Muscle of leg (tissue), 3 donors: ENCODE measurements at regions not wholly inside any gene's neighbourhood (a gene's known extent, or its start where the extent isn't known, plus 50 kb on each side); places are given as distances from the start of the nearest gene placed in this dataset.

Experiments
- DNase-seq: peaks from one replicate; pipeline ENCODE4 v3.0.0; 2013
- H3K27ac ChIP-seq: one replicate; pipeline ENCODE4 v1.5.1; 2013; ENCODE audit warnings: mild to moderate bottlenecking, low read length, control low read depth
- H3K27me3 ChIP-seq: one replicate; pipeline ENCODE4 v1.6.1; 2013; ENCODE audit warnings: low read length; ENCODE audit not compliant: control insufficient read depth, insufficient read depth
- H3K36me3 ChIP-seq: one replicate; pipeline ENCODE4 v1.6.1; 2013; ENCODE audit warnings: low read length; ENCODE audit not compliant: control insufficient read depth, insufficient read depth
- H3K4me1 ChIP-seq: one replicate; pipeline ENCODE4 v1.6.1; 2013; ENCODE audit warnings: low read length; ENCODE audit not compliant: control insufficient read depth, insufficient read depth
- H3K4me3 ChIP-seq: one replicate; pipeline ENCODE4 v1.5.1; 2013; ENCODE audit warnings: low read length, control low read depth
- H3K9me3 ChIP-seq: replicated peaks from 2 replicates; pipeline ENCODE4 v1.6.1; 2013; ENCODE audit warnings: low read depth, low read length; ENCODE audit not compliant: control insufficient read depth
- WGBS: methylation state at CpG from one replicate; pipeline ENCODE4 v1.1.5; 2013; ENCODE audit warnings: missing lambda C conversion rate; ENCODE audit not compliant: insufficient coverage; 5-methylcytosine and 5-hydroxymethylcytosine counted together

GRCh38 chr2:158732573-158733429, 62.3 kb upstream of the DAPL1 start:
- peaks cover 43% of the 10 kb centered on the region for H3K4me1 ChIP-seq

GRCh38 chr2:158733430-158733755, 61.7 kb upstream of the DAPL1 start:
- H3K4me1 ChIP-seq = peaks cover 39% of the 10 kb centered on the region
- WGBS = 34% methylated on average over 3 of the region's 7 CpGs
- DNase-seq = no peak
- H3K27me3 ChIP-seq = no peaks in the 10 kb centered on the region
- no peak overlapping the region for H3K4me3 ChIP-seq
- H3K27ac ChIP-seq = no peak overlapping the region
- H3K9me3 ChIP-seq = no peaks in the 10 kb centered on the region
- no peaks in the 10 kb centered on the region for H3K36me3 ChIP-seq

More at GRCh38 chr2:158732573-158733429, 62.3 kb upstream of the DAPL1 start:
- WGBS = 46% methylated on average over 4 of the region's 5 CpGs
- Histone ChIP-seq H3K27ac (no peak overlapping the region), H3K4me3 (no peak overlapping the region), H3K36me3 (no peaks in the 10 kb centered on the region), H3K27me3 (no peaks in the 10 kb centered on the region), H3K9me3 (no peaks in the 10 kb centered on the region)
- DNase-seq = no peak

GRCh38 chr2:158734442-158734841, 60.7 kb upstream of the DAPL1 start:
- no peak for DNase-seq
- Histone ChIP-seq H3K9me3 (no peaks in the 10 kb centered on the region), H3K4me3 (no peak overlapping the region), H3K27me3 (no peaks in the 10 kb centered on the region), H3K27ac (no peak overlapping the region), H3K4me1 (peaks cover 34% of the 10 kb centered on the region), H3K36me3 (no peaks in the 10 kb centered on the region)
- WGBS = 100% methylated on average over 1 of the region's 7 CpGs

GRCh38 chr2:158735822-158736580, 59.1 kb upstream of the DAPL1 start:
- Histone ChIP-seq H3K4me1 (peaks cover 28% of the 10 kb centered on the region), H3K27me3 (no peaks in the 10 kb centered on the region), H3K27ac (no peak overlapping the region), H3K9me3 (no peaks in the 10 kb centered on the region), H3K36me3 (no peaks in the 10 kb centered on the region), H3K4me3 (no peak overlapping the region)
- no CpG with 5 or more reads among the region's 5 CpGs for WGBS
- DNase-seq = no peak

- 79% methylated on average over 3 of the region's 5 CpGs for WGBS
- Histone ChIP-seq H3K27ac (no peak overlapping the region), H3K4me3 (no peak overlapping the region)
Measured at GRCh38 chr2:158738363-158738762, 56.8 kb upstream of the DAPL1 start.

GRCh38 chr2:158740127-158740526, 55.0 kb upstream of the DAPL1 start:
- H3K4me3 ChIP-seq = no peak overlapping the region
- no peaks in the 10 kb centered on the region for H3K36me3 ChIP-seq
- H3K27ac ChIP-seq = no peak overlapping the region
- WGBS = 75% methylated on average over 3 of the region's 5 CpGs
- no peaks in the 10 kb centered on the region for H3K9me3 ChIP-seq
- peaks cover 16% of the 10 kb centered on the region for H3K4me1 ChIP-seq
- peak; percentile 40 for DNase-seq
- H3K27me3 ChIP-seq = no peaks in the 10 kb centered on the region

More at GRCh38 chr2:158738363-158738762, 56.8 kb upstream of the DAPL1 start:
- no peaks in the 10 kb centered on the region for H3K36me3 ChIP-seq
- H3K4me1 ChIP-seq = peaks cover 14% of the 10 kb centered on the region
- no peaks in the 10 kb centered on the region for H3K27me3 ChIP-seq
- H3K9me3 ChIP-seq = no peaks in the 10 kb centered on the region
- no peak for DNase-seq

- Histone ChIP-seq H3K4me3 (no peak overlapping the region), H3K36me3 (no peaks in the 10 kb centered on the region), H3K9me3 (no peaks in the 10 kb centered on the region), H3K27me3 (no peaks in the 10 kb centered on the region), H3K4me1 (peaks cover 19% of the 10 kb centered on the region), H3K27ac (no peak overlapping the region)
- peak; percentile 74 for DNase-seq
- 33% methylated on average over 3 of the region's 4 CpGs for WGBS
Measured at GRCh38 chr2:158740621-158741020, 54.5 kb upstream of the DAPL1 start.

- Histone ChIP-seq H3K27me3 (no peaks in the 10 kb centered on the region), H3K4me3 (no peak overlapping the region), H3K9me3 (no peaks in the 10 kb centered on the region), H3K27ac (no peak overlapping the region), H3K4me1 (peaks cover 14% of the 10 kb centered on the region), H3K36me3 (no peaks in the 10 kb centered on the region)
- DNase-seq = no peak
- WGBS = 88% methylated on average over 6 of the region's 8 CpGs
Measured at GRCh38 chr2:158741625-158742024, 53.5 kb upstream of the DAPL1 start.

GRCh38 chr2:158742536-158742935, 52.6 kb upstream of the DAPL1 start:
- Histone ChIP-seq H3K27me3 (no peaks in the 10 kb centered on the region), H3K4me3 (no peak overlapping the region), H3K36me3 (no peaks in the 10 kb centered on the region), H3K4me1 (peaks cover 13% of the 10 kb centered on the region), H3K9me3 (no peaks in the 10 kb centered on the region), H3K27ac (no peak overlapping the region)
- DNase-seq = no peak
- 51% methylated on average over 3 of the region's 4 CpGs for WGBS

GRCh38 chr2:158743466-158743865, 51.7 kb upstream of the DAPL1 start:
- Histone ChIP-seq H3K9me3 (no peaks in the 10 kb centered on the region), H3K36me3 (no peaks in the 10 kb centered on the region), H3K4me1 (peaks cover 13% of the 10 kb centered on the region), H3K4me3 (no peak overlapping the region), H3K27me3 (no peaks in the 10 kb centered on the region), H3K27ac (no peak overlapping the region)
- DNase-seq = no peak
- 86% methylated on average over 1 of the region's 4 CpGs for WGBS
